Prostate gland (tissue), 2 donors: ENCODE measurements at regions not wholly inside any gene's neighbourhood (a gene's known extent, or its start where the extent isn't known, plus 50 kb on each side); places are given as distances from the start of the nearest gene placed in this dataset.

Experiments used
- POLR2A ChIP-seq: fragments of 450-650 bp; IDR thresholded peaks from one replicate; pipeline ENCODE4 v1.6.1; 2016; ENCODE audit warnings: antibody characterized with exemption, mild to moderate bottlenecking
- TF ChIP-seq, protein P1 (sequence below), 4 experiments: fragments of 200-600 bp in 2 of 4; fragments of 450-650 bp in 2 of 4; sonication (generic) in 2 of 4; IDR thresholded peaks; 1 replicate in 3 of 4; 2 replicates in 1 of 4; pipeline ENCODE4 v1.5.1; 2016 to 2019; ENCODE audit warnings: antibody characterized with exemption in 4 of 4, mild to moderate bottlenecking in 2 of 4, moderate library complexity in 2 of 4

GRCh38 chr18:24975496-24976372 is 376.2 kb downstream of the ZNF521 start:
- TF ChIP-seq, protein P1, sequence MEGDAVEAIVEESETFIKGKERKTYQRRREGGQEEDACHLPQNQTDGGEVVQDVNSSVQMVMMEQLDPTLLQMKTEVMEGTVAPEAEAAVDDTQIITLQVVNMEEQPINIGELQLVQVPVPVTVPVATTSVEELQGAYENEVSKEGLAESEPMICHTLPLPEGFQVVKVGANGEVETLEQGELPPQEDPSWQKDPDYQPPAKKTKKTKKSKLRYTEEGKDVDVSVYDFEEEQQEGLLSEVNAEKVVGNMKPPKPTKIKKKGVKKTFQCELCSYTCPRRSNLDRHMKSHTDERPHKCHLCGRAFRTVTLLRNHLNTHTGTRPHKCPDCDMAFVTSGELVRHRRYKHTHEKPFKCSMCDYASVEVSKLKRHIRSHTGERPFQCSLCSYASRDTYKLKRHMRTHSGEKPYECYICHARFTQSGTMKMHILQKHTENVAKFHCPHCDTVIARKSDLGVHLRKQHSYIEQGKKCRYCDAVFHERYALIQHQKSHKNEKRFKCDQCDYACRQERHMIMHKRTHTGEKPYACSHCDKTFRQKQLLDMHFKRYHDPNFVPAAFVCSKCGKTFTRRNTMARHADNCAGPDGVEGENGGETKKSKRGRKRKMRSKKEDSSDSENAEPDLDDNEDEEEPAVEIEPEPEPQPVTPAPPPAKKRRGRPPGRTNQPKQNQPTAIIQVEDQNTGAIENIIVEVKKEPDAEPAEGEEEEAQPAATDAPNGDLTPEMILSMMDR (IDR thresholded peaks at IDR 0.05), result no peak
- no peak for TF ChIP-seq POLR2A
